Type B pancreatic cell (in vitro differentiated cells): ENCODE measurements at regions not wholly inside any gene's neighbourhood (a gene's known extent, or its start where the extent isn't known, plus 50 kb on each side); places are given as distances from the start of the nearest gene placed in this dataset.
A peak's percentile ranks its signal among the peaks of the same experiment; 100 is the strongest.

Experiments
- DNase-seq: peaks from one replicate; pipeline ENCODE4 v3.0.0; 2021; ENCODE audit warnings: mixed read lengths; ENCODE audit not compliant: unreplicated experiment; ENCODE audit errors: extremely low spot score
- H3K27ac Mint-ChIP-seq: 2 replicates; pipeline ENCODE4 v1.8.0; 2021; ENCODE audit warnings: mild to moderate bottlenecking, mixed read lengths
- H3K27me3 Mint-ChIP-seq: 2 replicates; pipeline ENCODE4 v1.8.0; 2021; ENCODE audit warnings: mixed read lengths
- H3K36me3 Mint-ChIP-seq: 2 replicates; pipeline ENCODE4 v1.8.0; 2021; ENCODE audit warnings: mixed read lengths
- H3K4me1 Mint-ChIP-seq: one replicate; pipeline ENCODE4 v1.8.0; 2021; ENCODE audit warnings: mixed read lengths; ENCODE audit not compliant: unreplicated experiment
- H3K4me3 Mint-ChIP-seq: 2 replicates; pipeline ENCODE4 v1.8.0; 2021; ENCODE audit warnings: mild to moderate bottlenecking, mixed read lengths
- H3K9me3 Mint-ChIP-seq: 2 replicates; pipeline ENCODE4 v1.8.0; 2021; ENCODE audit warnings: mixed read lengths
- TF ChIP-seq, protein P1 (sequence below): fragments of 200-600 bp; sonication (generic); conservative IDR thresholded peaks from 2 replicates; pipeline ENCODE4 v1.5.0; 2021; ENCODE audit warnings: antibody characterized with exemption, mild to moderate bottlenecking

DNA sequence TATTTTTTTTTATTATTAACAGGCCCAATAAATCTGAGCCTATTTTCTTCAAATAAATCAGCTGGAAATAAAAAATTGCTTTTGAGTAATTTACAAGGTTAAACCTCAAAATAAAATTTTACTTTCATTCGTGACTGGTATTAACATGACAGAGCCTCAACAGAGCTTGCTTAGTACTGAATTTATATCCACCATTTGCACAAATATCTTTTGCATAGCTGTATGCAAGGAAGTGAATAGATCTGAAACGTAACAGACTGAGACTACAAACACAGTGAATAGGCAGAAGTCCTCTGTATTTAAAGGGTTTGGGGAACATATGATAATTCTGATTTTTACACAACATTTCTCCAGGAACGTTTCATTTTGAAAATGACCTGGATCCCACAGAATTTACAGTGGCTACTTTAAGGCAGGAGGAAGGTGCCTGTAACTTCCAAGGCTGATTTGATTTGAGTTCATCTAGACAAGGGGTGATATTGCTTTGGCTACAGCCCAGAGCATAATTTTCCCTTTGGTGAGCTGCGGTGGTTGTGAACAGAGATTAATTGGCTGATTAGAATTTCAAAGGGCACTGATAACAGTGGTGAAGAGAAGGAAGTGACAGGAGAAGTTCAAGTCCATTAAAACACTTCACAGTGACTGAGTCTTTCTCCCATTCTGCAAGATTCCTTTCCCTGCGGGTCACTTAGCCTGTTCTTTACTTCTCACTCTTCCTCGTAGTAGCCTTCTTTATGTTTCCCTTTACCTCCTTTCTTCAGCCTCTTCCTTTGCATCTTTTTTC is 121.2 kb upstream of the SASH1 start:
- H3K4me3 Mint-ChIP-seq, result peak overlapping the region; percentile 16
- peaks cover 30% of the 10 kb centered on the region for H3K4me1 Mint-ChIP-seq
- H3K27me3 Mint-ChIP-seq, result no peaks in the 10 kb centered on the region
- H3K27ac Mint-ChIP-seq, result no peak overlapping the region
- no peak for DNase-seq
- peaks cover under 1% of the 10 kb centered on the region for H3K36me3 Mint-ChIP-seq
- no peaks in the 10 kb centered on the region for H3K9me3 Mint-ChIP-seq
- TF ChIP-seq, protein P1, sequence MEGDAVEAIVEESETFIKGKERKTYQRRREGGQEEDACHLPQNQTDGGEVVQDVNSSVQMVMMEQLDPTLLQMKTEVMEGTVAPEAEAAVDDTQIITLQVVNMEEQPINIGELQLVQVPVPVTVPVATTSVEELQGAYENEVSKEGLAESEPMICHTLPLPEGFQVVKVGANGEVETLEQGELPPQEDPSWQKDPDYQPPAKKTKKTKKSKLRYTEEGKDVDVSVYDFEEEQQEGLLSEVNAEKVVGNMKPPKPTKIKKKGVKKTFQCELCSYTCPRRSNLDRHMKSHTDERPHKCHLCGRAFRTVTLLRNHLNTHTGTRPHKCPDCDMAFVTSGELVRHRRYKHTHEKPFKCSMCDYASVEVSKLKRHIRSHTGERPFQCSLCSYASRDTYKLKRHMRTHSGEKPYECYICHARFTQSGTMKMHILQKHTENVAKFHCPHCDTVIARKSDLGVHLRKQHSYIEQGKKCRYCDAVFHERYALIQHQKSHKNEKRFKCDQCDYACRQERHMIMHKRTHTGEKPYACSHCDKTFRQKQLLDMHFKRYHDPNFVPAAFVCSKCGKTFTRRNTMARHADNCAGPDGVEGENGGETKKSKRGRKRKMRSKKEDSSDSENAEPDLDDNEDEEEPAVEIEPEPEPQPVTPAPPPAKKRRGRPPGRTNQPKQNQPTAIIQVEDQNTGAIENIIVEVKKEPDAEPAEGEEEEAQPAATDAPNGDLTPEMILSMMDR, result no peak

DNA sequence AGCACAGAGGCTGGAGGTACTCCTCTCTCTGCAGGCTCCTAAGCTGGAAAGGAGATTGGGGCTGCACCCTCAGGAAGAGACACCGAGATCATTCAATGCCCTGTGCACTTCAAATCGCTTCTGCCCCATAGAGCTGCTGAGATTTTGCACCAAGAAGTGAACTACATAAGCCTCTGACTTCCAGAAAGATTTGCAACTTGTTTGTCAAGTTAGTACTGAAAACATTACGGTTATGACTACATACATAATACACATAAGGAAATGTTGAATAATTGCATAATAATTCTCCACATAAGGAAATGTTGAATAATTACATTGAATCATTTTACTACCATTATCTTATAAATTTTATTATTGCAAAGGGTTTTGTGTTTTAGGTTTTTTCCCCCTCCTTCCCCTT is 120.3 kb upstream of the SASH1 start:
- H3K9me3 Mint-ChIP-seq, result peaks cover 4% of the 10 kb centered on the region
- H3K27me3 Mint-ChIP-seq, result no peaks in the 10 kb centered on the region

DNA sequence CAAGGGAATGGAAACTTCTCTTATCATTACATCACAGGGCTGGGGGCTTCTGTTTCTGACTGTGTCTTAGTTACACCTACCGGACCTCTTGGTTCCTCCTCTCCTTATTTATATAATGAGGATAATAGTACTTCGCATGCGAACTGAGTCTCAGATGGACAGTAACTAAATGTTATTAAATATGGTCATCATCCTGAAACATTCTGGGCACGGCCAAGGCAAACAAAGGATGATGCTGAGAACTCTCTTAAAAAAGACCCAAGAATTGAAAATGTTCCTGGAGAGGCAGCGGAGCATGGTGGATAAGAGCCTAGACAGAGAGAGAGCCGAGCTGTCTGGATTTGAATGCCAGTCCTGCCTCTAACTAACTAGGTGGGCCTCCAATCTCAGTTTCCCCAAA is 119.8 kb upstream of the SASH1 start:
- Mint-ChIP-seq H3K27me3 (no peaks in the 10 kb centered on the region), H3K4me3 (no peak overlapping the region), H3K9me3 (peaks cover 4% of the 10 kb centered on the region), H3K4me1 (peaks cover 30% of the 10 kb centered on the region), H3K27ac (no peak overlapping the region), H3K36me3 (peaks cover 4% of the 10 kb centered on the region)
- DNase-seq, result no peak
- TF ChIP-seq, protein P1, result no peak

More for the DNA sequence above, 120.3 kb upstream of the SASH1 start:
- Mint-ChIP-seq H3K4me3 (no peak overlapping the region), H3K27ac (no peak overlapping the region), H3K4me1 (peaks cover 30% of the 10 kb centered on the region), H3K36me3 (peaks cover 4% of the 10 kb centered on the region)
- DNase-seq, result no peak
- TF ChIP-seq, protein P1, result no peak

DNA sequence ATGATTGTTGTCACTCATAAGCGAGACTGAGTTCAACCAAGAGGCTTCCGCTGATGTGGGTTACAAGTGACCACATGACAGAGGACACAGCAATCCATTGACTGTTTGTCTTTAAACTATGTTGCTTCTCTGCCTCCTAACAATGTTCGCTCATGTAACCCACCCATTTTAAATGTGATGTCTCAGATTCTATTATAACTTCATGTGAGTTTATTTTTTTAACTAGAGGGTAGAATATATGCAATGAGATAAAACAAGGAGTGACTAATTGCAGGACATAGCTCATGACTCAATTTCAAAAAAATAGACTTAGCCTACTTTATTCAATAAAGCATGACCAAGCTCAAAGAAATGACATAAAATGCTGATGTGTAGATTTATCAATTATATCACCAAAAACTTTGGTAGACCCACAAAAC is 119.2 kb upstream of the SASH1 start:
- no peak for DNase-seq
- Mint-ChIP-seq H3K27ac (no peak overlapping the region), H3K27me3 (no peaks in the 10 kb centered on the region), H3K4me1 (peaks cover 24% of the 10 kb centered on the region), H3K4me3 (no peak overlapping the region), H3K9me3 (peaks cover 4% of the 10 kb centered on the region), H3K36me3 (peaks cover 4% of the 10 kb centered on the region)
- TF ChIP-seq, protein P1, result no peak

DNA sequence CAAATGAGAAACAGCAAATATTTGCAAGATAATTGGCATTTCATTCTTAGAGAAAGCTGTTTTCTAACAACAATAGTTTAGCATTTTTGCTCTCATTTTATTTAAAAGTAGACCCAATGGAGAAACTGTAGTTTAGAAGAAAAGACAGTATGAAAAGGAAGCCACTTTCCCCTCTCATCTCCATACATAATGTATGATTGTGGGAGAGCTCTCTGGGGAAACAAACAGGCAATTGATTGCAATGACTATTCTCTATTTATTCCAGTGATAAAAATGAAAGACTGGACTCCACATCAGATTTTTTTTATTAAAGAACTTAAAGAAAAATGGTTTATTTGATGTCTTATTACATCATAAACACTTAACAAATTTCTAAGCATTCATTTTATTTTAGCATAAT is 116.8 kb upstream of the SASH1 start:
- Mint-ChIP-seq H3K4me3 (no peak overlapping the region), H3K27me3 (no peaks in the 10 kb centered on the region), H3K27ac (no peak overlapping the region), H3K9me3 (peaks cover 4% of the 10 kb centered on the region), H3K4me1 (peaks cover 14% of the 10 kb centered on the region), H3K36me3 (peaks cover 4% of the 10 kb centered on the region)
- no peak for DNase-seq
- TF ChIP-seq, protein P1, result no peak
